Pancreas (tissue), 10 donors: ENCODE measurements at regions not wholly inside any gene's neighbourhood (a gene's known extent, or its start where the extent isn't known, plus 50 kb on each side); places are given as distances from the start of the nearest gene placed in this dataset.

Experiments
- ATAC-seq, 4 donors: fragments of 200-7000 bp; cut with Tn5 transposase; one replicate each; pipeline versions ENCODE4 v1.8.0 to v1.9.1; 2020; ENCODE audit warnings: mild to moderate bottlenecking in 4 of 4, moderate library complexity in 4 of 4
- DNase-seq, 6 donors: peaks; one replicate each; pipeline ENCODE4 v3.0.0-alpha.2; 2020
- FAIRE-seq: peaks from 2 replicates; lab custom pipeline; 2012; peaks lifted over from hg19 to GRCh38; lab: Jason Lieb, UNC
- H3K27ac ChIP-seq, 4 donors: fragments of 200-600 bp; sonication (generic); 1 replicate in 3 of 4; 2 replicates in 1 of 4; pipeline versions ENCODE4 v1.5.0 to v1.8.0; 2020
- H3K27me3 ChIP-seq, 4 donors: fragments of 200-600 bp; one replicate each; pipeline ENCODE4 v1.8.0; 2021
- H3K36me3 ChIP-seq, 3 donors: fragments of 200-600 bp; sonication (generic) in 1 of 3; one replicate each; pipeline versions ENCODE4 v1.5.0 to v1.8.0; 2020 to 2021
- H3K4me1 ChIP-seq, 3 donors: fragments of 200-600 bp; one replicate each; pipeline ENCODE4 v1.8.0; 2021
- H3K4me3 ChIP-seq, 4 donors: fragments of 200-600 bp; sonication (generic) in 2 of 4; one replicate each; pipeline versions ENCODE4 v1.5.0 to v1.8.0; 2020 to 2021
- H3K9me3 ChIP-seq, 4 donors: fragments of 200-600 bp; one replicate each; pipeline ENCODE4 v1.8.0; 2021
- CTCF ChIP-seq, 4 donors: fragments of 200-600 bp; sonication (generic) in 3 of 4; IDR thresholded peaks; one replicate each; pipeline versions ENCODE4 v1.5.0 to v1.8.0; 2021; ENCODE audit warnings: antibody characterized with exemption in 4 of 4
- WGBS, 2 donors: extraction: QIAGEN DNeasy Blood & Tissue Kit; methylation state at CpG; one replicate each; pipeline ENCODE4 v1.1.7; 2013; 5-methylcytosine and 5-hydroxymethylcytosine counted together
- intact Hi-C, 3 donors: fragments of 100-400 bp; cut with DNase I; formaldehyde crosslinking; loops; one replicate each; pipeline versions ENCODE4 v1.11.1 to v1.14.2; 2022
- donor health status: healthy with polysubstance abuse.
- donor health status: DM: no; HTN: no; CAD: no; lungs with moderate emphysema.
- donor health status: DM: no; HTN: no; CAD: no.
- donor health status: control.
- donor health status: control.
- donor health status: Bipolar disorder and iron deficiency.
- donor health status: DM: yes; HTN: yes; CAD: no.
- donor health status: DM: no; HTN: no; CAD: no.
- donor health status: DM: no; HTN: no; CAD: no.
- donor health status: DM: yes; HTN: yes; CAD: no.

GRCh38 chr22:46062232-46062615 lies 85.3 kb upstream of the WNT7B start:
- no peak for FAIRE-seq
- Histone ChIP-seq H3K36me3 (no peaks in the 10 kb centered on the region), H3K4me1 (peaks cover 54 to 70% (median 54%) of the 10 kb centered on the region in 3 donors)

GRCh38 chr22:46062971-46063631 lies 86.1 kb upstream of the WNT7B start:
- Histone ChIP-seq H3K27ac (peak overlapping the region; percentile 99 to 100 (median 100)), H3K36me3 (no peaks in the 10 kb centered on the region), H3K27me3 (no peaks in the 10 kb centered on the region), H3K9me3 (no peaks in the 10 kb centered on the region), H3K4me1 (peaks cover 48 to 68% (median 52%) of the 10 kb centered on the region in 3 donors), H3K4me3 (no peak overlapping the region)
- no peak for TF ChIP-seq CTCF (IDR thresholded peaks at IDR 0.05)
- WGBS, 2 donors, result 61 to 62% methylated on average over 15 of the region's 15 CpGs
- FAIRE-seq (no peak), DNase-seq (peak in 5 of 6 donors; percentile 23 to 56 (median 36)), ATAC-seq (no peak)
- intact Hi-C loops, result no loop called here

More at GRCh38 chr22:46062232-46062615, 85.3 kb upstream of the WNT7B start:
- WGBS, 2 donors, result 77% methylated on average over 13 of the region's 13 CpGs
- no peaks in the 10 kb centered on the region for H3K27me3 ChIP-seq
- no peak overlapping the region for H3K4me3 ChIP-seq
- no peak for TF ChIP-seq CTCF (IDR thresholded peaks at IDR 0.05)
- ATAC-seq (no peak), DNase-seq (no peak)
- no peaks in the 10 kb centered on the region for H3K9me3 ChIP-seq
- peak overlapping the region in 3 of 4 donors; percentile 100 for H3K27ac ChIP-seq
- intact Hi-C loops, result no loop called here

GRCh38 chr22:46063846-46064227 lies 86.5 kb upstream of the PPARA start:
- Histone ChIP-seq H3K9me3 (no peaks in the 10 kb centered on the region), H3K27ac (peak overlapping the region; percentile 99 to 100 (median 100)), H3K36me3 (no peaks in the 10 kb centered on the region), H3K27me3 (no peaks in the 10 kb centered on the region), H3K4me3 (peak overlapping the region in 2 of 4 donors; percentile 8 to 25), H3K4me1 (peaks cover 40 to 69% (median 51%) of the 10 kb centered on the region in 3 donors)
- no peak for TF ChIP-seq CTCF (IDR thresholded peaks at IDR 0.05)
- FAIRE-seq, result no peak
- 25 to 33% methylated on average over 11 of the region's 11 CpGs for WGBS, 2 donors
- ATAC-seq, result peak; percentile 39 to 60 (median 45)
- intact Hi-C loops, result no loop called here
- peak; percentile 31 to 59 (median 42) for DNase-seq

- Histone ChIP-seq H3K27ac (peak overlapping the region; percentile 99 to 100 (median 100)), H3K9me3 (no peaks in the 10 kb centered on the region), H3K36me3 (no peaks in the 10 kb centered on the region), H3K27me3 (no peaks in the 10 kb centered on the region), H3K4me1 (peaks cover 39 to 64% (median 51%) of the 10 kb centered on the region in 3 donors), H3K4me3 (peak overlapping the region in 2 of 4 donors; percentile 8 to 25)
- no peak for TF ChIP-seq CTCF (IDR thresholded peaks at IDR 0.05)
- intact Hi-C loops, result no loop called here
- WGBS, 2 donors, result 31 to 34% methylated on average over 28 of the region's 28 CpGs
- no peak for FAIRE-seq
- ATAC-seq, result peak; percentile 27 to 64 (median 45)
- DNase-seq, result peak; percentile 31 to 77 (median 54)
These were observed 85.9 kb upstream of the PPARA start for GRCh38 chr22:46064228-46064965.
